ENCODE measurements at regions not wholly inside any gene's neighbourhood (a gene's known extent, or its start where the extent isn't known, plus 50 kb on each side); places are given as distances from the start of the nearest gene placed in this dataset.

DNA sequence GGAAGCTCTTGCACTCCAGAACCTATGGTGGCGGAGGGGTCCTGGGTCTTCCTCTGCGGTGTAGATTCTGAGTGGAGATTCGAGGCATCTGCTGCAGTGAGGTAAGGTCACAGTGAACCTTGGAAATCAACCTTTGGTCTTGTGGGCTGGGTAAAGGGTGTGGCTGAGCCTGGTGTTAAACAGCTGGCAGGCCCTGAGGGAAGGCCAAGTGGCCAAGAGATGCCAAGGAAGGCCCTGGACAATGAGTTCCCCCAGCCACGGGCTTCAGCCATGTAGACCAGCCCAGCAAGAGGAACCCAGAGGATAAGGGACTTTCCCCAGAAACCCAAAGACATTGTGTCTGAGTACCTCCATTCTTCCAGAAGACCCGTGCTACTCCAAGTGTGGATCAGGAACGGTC, 137.2 kb upstream of the ETS2 start:
- TF ChIP-seq, protein P1, sequence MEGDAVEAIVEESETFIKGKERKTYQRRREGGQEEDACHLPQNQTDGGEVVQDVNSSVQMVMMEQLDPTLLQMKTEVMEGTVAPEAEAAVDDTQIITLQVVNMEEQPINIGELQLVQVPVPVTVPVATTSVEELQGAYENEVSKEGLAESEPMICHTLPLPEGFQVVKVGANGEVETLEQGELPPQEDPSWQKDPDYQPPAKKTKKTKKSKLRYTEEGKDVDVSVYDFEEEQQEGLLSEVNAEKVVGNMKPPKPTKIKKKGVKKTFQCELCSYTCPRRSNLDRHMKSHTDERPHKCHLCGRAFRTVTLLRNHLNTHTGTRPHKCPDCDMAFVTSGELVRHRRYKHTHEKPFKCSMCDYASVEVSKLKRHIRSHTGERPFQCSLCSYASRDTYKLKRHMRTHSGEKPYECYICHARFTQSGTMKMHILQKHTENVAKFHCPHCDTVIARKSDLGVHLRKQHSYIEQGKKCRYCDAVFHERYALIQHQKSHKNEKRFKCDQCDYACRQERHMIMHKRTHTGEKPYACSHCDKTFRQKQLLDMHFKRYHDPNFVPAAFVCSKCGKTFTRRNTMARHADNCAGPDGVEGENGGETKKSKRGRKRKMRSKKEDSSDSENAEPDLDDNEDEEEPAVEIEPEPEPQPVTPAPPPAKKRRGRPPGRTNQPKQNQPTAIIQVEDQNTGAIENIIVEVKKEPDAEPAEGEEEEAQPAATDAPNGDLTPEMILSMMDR (IDR thresholded peaks at IDR 0.05): no peak
- intact Hi-C loops (cut with DNase I, micrococcal nuclease): no loop called here
- Histone ChIP-seq H3K9me3 (ENCODE audit: control insufficient read depth in 1 of 2, insufficient read depth in 1 of 2, low read length in 2 of 2) (no peaks in the 10 kb centered on the region), H3K4me1 (ENCODE audit: insufficient read depth, low read length) (no peaks in the 10 kb centered on the region), H3K27me3 (ENCODE audit: control insufficient read depth in 1 of 2, insufficient read depth in 2 of 2, low read length in 2 of 2) (peaks cover 5 to 8% of the 10 kb centered on the region in 2 experiments), H3K4me3 (ENCODE audit: low read length) (no peak overlapping the region), H3K27ac (ENCODE audit: low read depth in 1 of 2, low read length in 2 of 2) (no peak overlapping the region), H3K36me3 (ENCODE audit: insufficient read depth, low read length) (no peaks in the 10 kb centered on the region)
- H3K36me3 Mint-ChIP-seq (ENCODE audit: low read depth): no peaks in the 10 kb centered on the region
- no peaks in the 10 kb centered on the region for H3K9me3 Mint-ChIP-seq
- ATAC-seq (ENCODE audit: poor library complexity) (no peak), DNase-seq (no peak)
- no peak overlapping the region for H3K27ac Mint-ChIP-seq
- H3K4me3 Mint-ChIP-seq: no peak overlapping the region
- H3K4me1 Mint-ChIP-seq (ENCODE audit: low read depth): no peaks in the 10 kb centered on the region
- ChIA-PET CTCF (no interaction called here), POLR2A (no interaction called here)
- peaks cover 20% of the 10 kb centered on the region for H3K27me3 Mint-ChIP-seq

DNA sequence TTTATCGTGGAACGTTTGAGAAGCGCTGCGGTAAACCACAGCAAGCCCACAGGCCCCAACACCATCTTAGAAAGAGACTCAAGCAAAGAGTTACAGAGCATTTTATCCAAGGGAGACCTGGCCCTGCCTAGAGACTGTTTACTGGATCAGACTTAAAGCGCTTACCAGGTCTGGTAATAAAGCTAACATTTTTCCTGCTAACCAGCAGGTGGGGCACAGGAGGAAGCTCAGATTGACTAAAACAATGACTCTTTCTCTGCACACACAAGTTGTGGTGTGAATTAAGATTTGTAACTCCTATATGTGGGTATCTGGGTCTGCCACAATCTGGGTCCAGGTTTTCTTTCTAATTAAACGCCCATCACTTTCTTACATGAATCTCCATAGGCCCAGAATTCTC, 136.5 kb upstream of the ETS2 start:
- no peak for ATAC-seq (ENCODE audit: poor library complexity)
- Mint-ChIP-seq H3K36me3 (ENCODE audit: low read depth) (no peaks in the 10 kb centered on the region), H3K4me1 (ENCODE audit: low read depth) (no peaks in the 10 kb centered on the region), H3K27ac (no peak overlapping the region), H3K27me3 (peaks cover 16% of the 10 kb centered on the region), H3K9me3 (no peaks in the 10 kb centered on the region), H3K4me3 (no peak overlapping the region)
- TF ChIP-seq, protein P1 (IDR thresholded peaks at IDR 0.05): peak; percentile 15
- Histone ChIP-seq H3K27me3 (ENCODE audit: control insufficient read depth in 1 of 2, insufficient read depth in 2 of 2, low read length in 2 of 2) (peaks cover 1 to 8% of the 10 kb centered on the region in 2 experiments), H3K27ac (ENCODE audit: low read depth in 1 of 2, low read length in 2 of 2) (no peak overlapping the region), H3K4me3 (ENCODE audit: low read length) (no peak overlapping the region), H3K9me3 (ENCODE audit: control insufficient read depth in 1 of 2, insufficient read depth in 1 of 2, low read length in 2 of 2) (no peaks in the 10 kb centered on the region), H3K4me1 (ENCODE audit: insufficient read depth, low read length) (no peaks in the 10 kb centered on the region), H3K36me3 (ENCODE audit: insufficient read depth, low read length) (no peaks in the 10 kb centered on the region)
- intact Hi-C loops (cut with DNase I, micrococcal nuclease): no loop called here
- ChIA-PET CTCF (no interaction called here), POLR2A (no interaction called here)
- peak in 1 of 14 experiments; percentile 8 for DNase-seq

DNA sequence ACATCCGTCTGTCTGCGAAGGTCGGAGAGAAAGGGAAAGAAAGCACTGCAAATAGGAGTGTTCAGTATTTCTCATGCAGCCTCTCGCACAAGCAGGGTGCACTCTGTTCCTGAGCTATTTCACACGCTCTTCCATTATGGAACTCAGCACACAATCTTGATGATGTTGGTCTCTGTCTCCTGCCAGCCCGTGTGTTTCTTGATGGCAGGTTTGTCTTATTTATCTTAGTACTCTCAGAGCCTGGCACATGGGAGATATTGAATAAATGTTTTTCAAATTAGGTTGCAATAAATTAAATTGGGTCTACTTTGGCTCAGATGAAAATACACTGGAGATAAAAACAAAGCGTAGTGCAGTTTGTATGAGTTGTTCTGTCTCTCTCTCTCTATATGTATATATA, 134.9 kb upstream of the ETS2 start:
- TF ChIP-seq, protein P1 (IDR thresholded peaks at IDR 0.05): no peak
- intact Hi-C loops (cut with DNase I, micrococcal nuclease): no loop called here
- no peak for DNase-seq
- H3K27ac Mint-ChIP-seq: no peak overlapping the region
- H3K27me3 ChIP-seq (ENCODE audit: control insufficient read depth in 1 of 2, insufficient read depth in 2 of 2, low read length in 2 of 2): peaks cover 3 to 10% of the 10 kb centered on the region in 2 experiments
- no peak overlapping the region for H3K4me3 Mint-ChIP-seq
- no peak overlapping the region for H3K4me3 ChIP-seq (ENCODE audit: low read length)
- no peaks in the 10 kb centered on the region for H3K4me1 ChIP-seq (ENCODE audit: insufficient read depth, low read length)
- H3K27me3 Mint-ChIP-seq: peaks cover 4% of the 10 kb centered on the region
- no peaks in the 10 kb centered on the region for H3K9me3 ChIP-seq (ENCODE audit: control insufficient read depth in 1 of 2, insufficient read depth in 1 of 2, low read length in 2 of 2)
- no peaks in the 10 kb centered on the region for H3K36me3 Mint-ChIP-seq (ENCODE audit: low read depth)
- no peak for ATAC-seq (ENCODE audit: poor library complexity)
- no peaks in the 10 kb centered on the region for H3K4me1 Mint-ChIP-seq (ENCODE audit: low read depth)
- H3K36me3 ChIP-seq (ENCODE audit: insufficient read depth, low read length): no peaks in the 10 kb centered on the region
- H3K27ac ChIP-seq (ENCODE audit: low read depth in 1 of 2, low read length in 2 of 2): no peak overlapping the region
- no peaks in the 10 kb centered on the region for H3K9me3 Mint-ChIP-seq
- ChIA-PET CTCF (no interaction called here), POLR2A (no interaction called here)

All from CD4-positive, alpha-beta T cell (primary cell).